Fibroblast of pulmonary artery (primary cell): ENCODE measurements at regions not wholly inside any gene's neighbourhood (a gene's known extent, or its start where the extent isn't known, plus 50 kb on each side); places are given as distances from the start of the nearest gene placed in this dataset.

Source experiments
- DNase-seq: peaks from one replicate; pipeline ENCODE4 v3.0.0-alpha.2; 2010; ENCODE audit warnings: low read depth
- H3K4me3 ChIP-seq: replicated peaks from 2 replicates; pipeline ENCODE4 v1.5.1; 2011; ENCODE audit warnings: low read depth, mild to moderate bottlenecking, control low read depth, low read length, moderate library complexity
- CTCF ChIP-seq: IDR thresholded peaks from 2 replicates; pipeline ENCODE4 v1.5.1; 2011; ENCODE audit warnings: mild to moderate bottlenecking, control low read depth, low read length, inconsistent platforms; ENCODE audit errors: missing control alignments

DNA sequence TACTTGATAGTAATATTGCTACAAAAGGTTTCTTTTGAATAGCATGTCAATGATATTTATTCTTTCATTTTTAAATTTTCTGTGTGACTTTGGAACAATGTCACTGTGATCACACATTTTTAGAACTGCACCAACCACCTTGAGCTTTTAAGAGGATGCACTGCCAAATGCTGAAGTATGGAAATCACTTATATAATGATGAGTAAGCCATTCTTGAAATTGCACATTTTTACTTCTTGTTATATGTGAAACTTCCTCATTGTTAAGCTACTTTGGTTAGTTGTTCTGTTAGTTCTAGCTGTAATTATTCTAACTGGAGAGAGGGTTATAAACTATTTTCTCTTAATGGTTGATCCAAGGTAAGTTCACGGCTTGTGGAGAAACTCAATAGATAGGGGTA, 547.5 kb downstream of the ZIC1 start:
- no peak for TF ChIP-seq CTCF
- no peak for DNase-seq
- no peak overlapping the region for H3K4me3 ChIP-seq

- no peak for DNase-seq
- H3K4me3 ChIP-seq: no peak overlapping the region
- no peak for TF ChIP-seq CTCF
Observed at GRCh38 chr3:147958754-147959153, 549.6 kb downstream of the ZIC1 start.

DNA sequence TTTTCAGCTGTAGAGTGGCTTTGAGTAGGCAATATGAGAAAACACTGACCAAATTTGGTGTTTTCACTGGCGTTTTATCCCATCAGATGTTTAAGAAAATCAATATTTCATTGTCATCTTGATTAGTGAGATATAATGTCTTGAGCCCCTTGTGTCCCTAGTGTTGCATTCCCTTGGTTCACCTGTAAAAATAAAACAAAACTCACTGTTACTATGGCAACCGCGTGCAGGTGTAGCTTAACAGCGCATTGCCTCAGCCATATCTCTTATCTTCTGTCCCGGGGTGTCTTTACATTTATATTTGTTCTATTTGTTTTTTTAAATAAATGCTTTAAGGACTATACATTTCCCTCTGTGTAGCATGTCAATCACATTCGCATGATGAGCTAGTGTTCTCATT, 551.6 kb downstream of the ZIC1 start:
- DNase-seq: no peak
- TF ChIP-seq CTCF: no peak
- H3K4me3 ChIP-seq: no peak overlapping the region

- no peak for DNase-seq
- H3K4me3 ChIP-seq: no peak overlapping the region
- no peak for TF ChIP-seq CTCF
Observed at GRCh38 chr3:147962408-147963164, 553.4 kb downstream of the ZIC1 start.

DNA sequence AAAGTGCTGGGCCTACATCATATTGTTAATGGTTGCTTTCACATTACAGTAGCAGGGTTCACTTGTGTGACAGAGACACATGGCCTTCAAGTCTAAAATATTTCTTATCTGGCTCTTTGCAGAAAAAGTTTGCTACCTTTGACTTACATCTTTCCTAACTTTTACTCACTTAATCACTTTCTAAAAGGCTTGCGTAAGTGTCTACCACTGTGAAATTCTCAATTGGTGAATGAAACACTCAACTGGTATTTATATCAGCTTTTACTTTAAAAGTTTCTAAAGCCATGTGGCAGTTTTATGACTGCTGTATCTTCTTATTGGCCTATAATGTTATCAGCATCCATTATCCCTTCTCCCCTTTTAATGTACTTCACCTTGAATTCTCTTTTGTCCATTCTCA, 554.5 kb downstream of the ZIC1 start:
- no peak overlapping the region for H3K4me3 ChIP-seq
- TF ChIP-seq CTCF: no peak
- no peak for DNase-seq

GRCh38 chr3:147975165-147975564, 566.0 kb downstream of the ZIC1 start:
- H3K4me3 ChIP-seq: no peak overlapping the region
- no peak for TF ChIP-seq CTCF
- no peak for DNase-seq

DNA sequence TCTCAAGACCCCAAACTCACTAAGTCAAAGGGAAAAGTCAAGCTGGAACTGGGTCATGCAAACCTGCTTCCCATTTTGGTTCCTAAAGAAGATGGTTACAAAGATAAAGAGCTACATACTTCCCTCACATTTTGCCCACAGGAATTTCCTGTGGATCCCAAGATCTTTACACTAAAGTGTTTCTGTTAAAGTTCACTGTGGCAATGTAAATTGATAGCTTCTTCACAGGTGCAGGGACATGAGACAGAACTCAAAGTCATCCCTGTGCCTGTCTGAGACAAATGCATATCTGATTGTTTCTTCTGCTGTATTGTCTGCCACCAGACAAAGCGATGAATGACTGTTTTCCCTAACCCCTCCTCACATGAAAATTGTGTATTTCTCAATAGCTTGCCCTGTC, 567.8 kb downstream of the ZIC1 start:
- H3K4me3 ChIP-seq: no peak overlapping the region
- TF ChIP-seq CTCF: no peak
- no peak for DNase-seq
